Vagina (tissue), 2 donors: ENCODE measurements at regions not wholly inside any gene's neighbourhood (a gene's known extent, or its start where the extent isn't known, plus 50 kb on each side); places are given as distances from the start of the nearest gene placed in this dataset.

Experiments used
- POLR2A ChIP-seq, 2 donors: fragments of 450-650 bp; IDR thresholded peaks; one replicate each; pipeline ENCODE4 v1.6.1; 2017; ENCODE audit warnings: antibody characterized with exemption in 2 of 2, mild to moderate bottlenecking in 2 of 2, moderate library complexity in 2 of 2
- POLR2AphosphoS5 ChIP-seq, 2 donors: sonication (generic); formaldehyde crosslinking; IDR thresholded peaks; one replicate each; pipeline ENCODE4 v1.9.0; 2017; ENCODE audit warnings: antibody characterized with exemption in 2 of 2, mild to moderate bottlenecking in 2 of 2, low read depth in 1 of 2; ENCODE audit not compliant: insufficient read depth in 1 of 2
- TF ChIP-seq, protein P1 (sequence below), 3 experiments: fragments of 450-650 bp in 2 of 3; fragments of 200-600 bp in 1 of 3; sonication (generic) in 1 of 3; IDR thresholded peaks; one replicate each; pipeline ENCODE4 v1.5.1; 2017 to 2019; ENCODE audit warnings: antibody characterized with exemption in 3 of 3, mild to moderate bottlenecking in 2 of 3, moderate library complexity in 2 of 3

GRCh38 chr14:98742001-98742400 lies 530.0 kb downstream of the BCL11B start:
- TF ChIP-seq, protein P1, sequence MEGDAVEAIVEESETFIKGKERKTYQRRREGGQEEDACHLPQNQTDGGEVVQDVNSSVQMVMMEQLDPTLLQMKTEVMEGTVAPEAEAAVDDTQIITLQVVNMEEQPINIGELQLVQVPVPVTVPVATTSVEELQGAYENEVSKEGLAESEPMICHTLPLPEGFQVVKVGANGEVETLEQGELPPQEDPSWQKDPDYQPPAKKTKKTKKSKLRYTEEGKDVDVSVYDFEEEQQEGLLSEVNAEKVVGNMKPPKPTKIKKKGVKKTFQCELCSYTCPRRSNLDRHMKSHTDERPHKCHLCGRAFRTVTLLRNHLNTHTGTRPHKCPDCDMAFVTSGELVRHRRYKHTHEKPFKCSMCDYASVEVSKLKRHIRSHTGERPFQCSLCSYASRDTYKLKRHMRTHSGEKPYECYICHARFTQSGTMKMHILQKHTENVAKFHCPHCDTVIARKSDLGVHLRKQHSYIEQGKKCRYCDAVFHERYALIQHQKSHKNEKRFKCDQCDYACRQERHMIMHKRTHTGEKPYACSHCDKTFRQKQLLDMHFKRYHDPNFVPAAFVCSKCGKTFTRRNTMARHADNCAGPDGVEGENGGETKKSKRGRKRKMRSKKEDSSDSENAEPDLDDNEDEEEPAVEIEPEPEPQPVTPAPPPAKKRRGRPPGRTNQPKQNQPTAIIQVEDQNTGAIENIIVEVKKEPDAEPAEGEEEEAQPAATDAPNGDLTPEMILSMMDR (IDR thresholded peaks at IDR 0.05) = no peak
- TF ChIP-seq POLR2AphosphoS5 (IDR thresholded peaks at IDR 0.05; ENCODE audit: insufficient read depth in 1 of 2, low read depth in 1 of 2) (no peak), POLR2A (IDR thresholded peaks at IDR 0.05) (no peak)
